Parathyroid adenoma (tissue), 2 donors: ENCODE measurements at regions not wholly inside any gene's neighbourhood (a gene's known extent, or its start where the extent isn't known, plus 50 kb on each side); places are given as distances from the start of the nearest gene placed in this dataset.

Source experiments
- H2AFZ ChIP-seq: fragments of 300-600 bp; sonication (generic); one replicate; pipeline ENCODE4 v1.7.0; 2017; ENCODE audit warnings: antibody characterized with exemption, mild to moderate bottlenecking
- H3K27ac ChIP-seq: fragments of 300-600 bp; sonication (generic); one replicate; pipeline ENCODE4 v1.7.0; 2017
- H3K27me3 ChIP-seq: fragments of 300-600 bp; sonication (generic); one replicate; pipeline ENCODE4 v1.7.0; 2017; ENCODE audit warnings: low read length; ENCODE audit not compliant: control insufficient read depth, insufficient read depth
- H3K36me3 ChIP-seq: fragments of 300-600 bp; sonication (generic); one replicate; pipeline ENCODE4 v1.7.0; 2017; ENCODE audit warnings: low read length; ENCODE audit not compliant: control insufficient read depth, insufficient read depth
- H3K4me1 ChIP-seq: fragments of 300-600 bp; sonication (generic); one replicate; pipeline ENCODE4 v1.7.0; 2017; ENCODE audit warnings: control low read depth
- H3K4me2 ChIP-seq: fragments of 300-600 bp; sonication (generic); one replicate; pipeline ENCODE4 v1.7.0; 2017; ENCODE audit warnings: low read length
- H3K4me3 ChIP-seq: fragments of 300-600 bp; sonication (generic); one replicate; pipeline ENCODE4 v1.7.0; 2017; ENCODE audit warnings: low read depth, low read length
- H3K79me2 ChIP-seq: fragments of 300-600 bp; sonication (generic); one replicate; pipeline ENCODE4 v1.7.0; 2017; ENCODE audit warnings: control low read depth
- H3K9ac ChIP-seq: fragments of 300-600 bp; sonication (generic); one replicate; pipeline ENCODE4 v1.7.0; 2017; ENCODE audit warnings: mild to moderate bottlenecking
- H3K9me3 ChIP-seq: fragments of 300-600 bp; sonication (generic); one replicate; pipeline ENCODE4 v1.7.0; 2017; ENCODE audit warnings: low read length; ENCODE audit not compliant: control insufficient read depth
- TF ChIP-seq, protein P1 (sequence below): fragments of 300-600 bp; sonication (generic); IDR thresholded peaks from one replicate; pipeline ENCODE4 v1.7.0; 2017; ENCODE audit warnings: antibody characterized with exemption, mild to moderate bottlenecking
- donor health status: primary hyperparathyroidism.

GRCh38 chr1:39089931-39090521 lies 63.9 kb downstream of the NDUFS5 start:
- Histone ChIP-seq H3K27ac (peak overlapping the region; percentile 11), H3K27me3 (no peaks in the 10 kb centered on the region), H3K79me2 (no peaks in the 10 kb centered on the region), H3K4me2 (peak overlapping the region; percentile 37), H3K4me3 (no peak overlapping the region), H2AFZ (peak overlapping the region; percentile 62), H3K9ac (no peak overlapping the region), H3K9me3 (no peaks in the 10 kb centered on the region), H3K36me3 (no peaks in the 10 kb centered on the region), H3K4me1 (no peaks in the 10 kb centered on the region)
- TF ChIP-seq, protein P1, sequence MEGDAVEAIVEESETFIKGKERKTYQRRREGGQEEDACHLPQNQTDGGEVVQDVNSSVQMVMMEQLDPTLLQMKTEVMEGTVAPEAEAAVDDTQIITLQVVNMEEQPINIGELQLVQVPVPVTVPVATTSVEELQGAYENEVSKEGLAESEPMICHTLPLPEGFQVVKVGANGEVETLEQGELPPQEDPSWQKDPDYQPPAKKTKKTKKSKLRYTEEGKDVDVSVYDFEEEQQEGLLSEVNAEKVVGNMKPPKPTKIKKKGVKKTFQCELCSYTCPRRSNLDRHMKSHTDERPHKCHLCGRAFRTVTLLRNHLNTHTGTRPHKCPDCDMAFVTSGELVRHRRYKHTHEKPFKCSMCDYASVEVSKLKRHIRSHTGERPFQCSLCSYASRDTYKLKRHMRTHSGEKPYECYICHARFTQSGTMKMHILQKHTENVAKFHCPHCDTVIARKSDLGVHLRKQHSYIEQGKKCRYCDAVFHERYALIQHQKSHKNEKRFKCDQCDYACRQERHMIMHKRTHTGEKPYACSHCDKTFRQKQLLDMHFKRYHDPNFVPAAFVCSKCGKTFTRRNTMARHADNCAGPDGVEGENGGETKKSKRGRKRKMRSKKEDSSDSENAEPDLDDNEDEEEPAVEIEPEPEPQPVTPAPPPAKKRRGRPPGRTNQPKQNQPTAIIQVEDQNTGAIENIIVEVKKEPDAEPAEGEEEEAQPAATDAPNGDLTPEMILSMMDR: no peak

- no peak overlapping the region for H3K27ac ChIP-seq
- no peaks in the 10 kb centered on the region for H3K36me3 ChIP-seq
- H3K4me2 ChIP-seq: no peak overlapping the region
- H3K9ac ChIP-seq: no peak overlapping the region
- H3K4me1 ChIP-seq: no peaks in the 10 kb centered on the region
- H3K27me3 ChIP-seq: no peaks in the 10 kb centered on the region
- no peak overlapping the region for H2AFZ ChIP-seq
- TF ChIP-seq, protein P1: no peak
- no peak overlapping the region for H3K4me3 ChIP-seq
- no peaks in the 10 kb centered on the region for H3K79me2 ChIP-seq
- no peaks in the 10 kb centered on the region for H3K9me3 ChIP-seq
These were observed 64.7 kb downstream of the NDUFS5 start for GRCh38 chr1:39090757-39091380.

- Histone ChIP-seq H3K9me3 (no peaks in the 10 kb centered on the region), H3K79me2 (no peaks in the 10 kb centered on the region), H3K36me3 (no peaks in the 10 kb centered on the region), H3K4me1 (no peaks in the 10 kb centered on the region), H2AFZ (no peak overlapping the region), H3K27ac (no peak overlapping the region), H3K4me2 (no peak overlapping the region), H3K4me3 (no peak overlapping the region), H3K27me3 (no peaks in the 10 kb centered on the region), H3K9ac (no peak overlapping the region)
- TF ChIP-seq, protein P1: peak; percentile 50
These were observed 65.9 kb downstream of the NDUFS5 start for GRCh38 chr1:39091845-39092645.

- Histone ChIP-seq H3K9me3 (no peaks in the 10 kb centered on the region), H3K9ac (no peak overlapping the region), H2AFZ (no peak overlapping the region), H3K4me3 (no peak overlapping the region), H3K79me2 (no peaks in the 10 kb centered on the region), H3K27ac (no peak overlapping the region), H3K36me3 (no peaks in the 10 kb centered on the region), H3K27me3 (no peaks in the 10 kb centered on the region), H3K4me2 (no peak overlapping the region), H3K4me1 (peaks cover 3% of the 10 kb centered on the region)
- TF ChIP-seq, protein P1: no peak
These were observed 68.5 kb downstream of the NDUFS5 start for GRCh38 chr1:39094685-39095084.
